Epidermal melanocyte (primary cell): ENCODE measurements at regions not wholly inside any gene's neighbourhood (a gene's known extent, or its start where the extent isn't known, plus 50 kb on each side); places are given as distances from the start of the nearest gene placed in this dataset.
"Not testable (repeated sequence)": the region's sequence is repeated elsewhere in the genome, so short reads cannot be mapped to it uniquely, and the experiment has no call there.

Experiments
- DNase-seq: peaks from one replicate; pipeline ENCODE4 v3.0.0; 2011; ENCODE audit warnings: low spot score; ENCODE audit not compliant: insufficient read length

DNA sequence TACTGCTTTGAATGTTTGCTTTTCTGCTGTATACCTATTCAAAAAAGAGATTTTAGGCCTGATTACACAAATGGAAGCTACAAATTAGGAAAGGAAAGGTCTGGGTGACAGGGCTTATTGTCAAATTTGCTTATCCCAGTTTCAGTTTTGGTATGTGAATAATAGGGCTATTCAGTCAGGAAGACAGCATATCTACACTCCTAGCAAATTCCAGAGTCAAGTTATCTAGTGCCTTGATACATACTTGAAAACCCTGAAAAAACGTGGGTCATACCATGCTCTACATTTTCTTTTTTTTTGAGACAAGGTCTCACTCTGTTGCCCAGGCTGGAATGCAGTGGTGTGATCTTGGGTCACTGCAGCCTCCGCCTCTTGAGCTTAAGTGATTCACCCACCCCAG, 59.2 kb upstream of the CCDC180 start:
- not testable (repeated sequence) for DNase-seq

DNA sequence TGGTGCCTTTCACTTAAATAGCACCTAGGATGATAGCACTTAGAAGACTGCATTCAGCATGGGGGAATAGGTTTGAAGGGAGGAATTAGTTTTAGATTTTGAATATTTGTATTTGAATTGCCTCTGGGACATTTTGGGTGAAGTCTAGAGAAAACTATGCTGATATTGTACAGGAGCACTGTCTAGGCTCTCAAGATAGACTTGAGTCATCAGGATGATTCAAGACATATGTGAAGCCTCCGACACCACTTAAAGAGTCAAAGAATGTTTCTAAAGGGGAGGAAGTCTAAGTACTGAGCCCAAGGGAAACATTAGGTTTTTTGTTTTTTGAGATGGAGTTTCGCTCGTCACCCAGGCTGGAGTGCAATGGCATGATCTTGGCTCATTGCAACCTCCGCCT, 63.9 kb upstream of the CCDC180 start:
- no peak for DNase-seq

DNA sequence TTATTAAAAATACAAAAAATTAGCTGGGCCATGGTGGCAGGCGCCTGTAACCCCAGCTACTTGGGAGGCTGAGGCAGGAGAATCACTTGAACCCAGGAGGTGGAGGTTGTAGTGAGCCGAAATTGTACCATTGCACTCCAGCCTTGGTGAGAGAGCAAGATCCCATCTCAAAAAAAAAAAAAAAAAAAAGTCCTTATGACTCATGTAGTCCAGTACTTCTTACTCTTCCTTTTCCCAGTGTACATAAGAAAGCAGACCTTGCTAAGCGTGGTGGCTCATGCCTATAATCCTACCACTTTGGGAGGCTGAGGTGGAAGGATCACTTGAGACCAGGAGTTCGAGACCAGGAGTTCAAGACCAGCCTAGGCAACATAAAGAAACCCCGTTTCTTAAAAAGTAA, 66.0 kb upstream of the CCDC180 start:
- not testable (repeated sequence) for DNase-seq

DNA sequence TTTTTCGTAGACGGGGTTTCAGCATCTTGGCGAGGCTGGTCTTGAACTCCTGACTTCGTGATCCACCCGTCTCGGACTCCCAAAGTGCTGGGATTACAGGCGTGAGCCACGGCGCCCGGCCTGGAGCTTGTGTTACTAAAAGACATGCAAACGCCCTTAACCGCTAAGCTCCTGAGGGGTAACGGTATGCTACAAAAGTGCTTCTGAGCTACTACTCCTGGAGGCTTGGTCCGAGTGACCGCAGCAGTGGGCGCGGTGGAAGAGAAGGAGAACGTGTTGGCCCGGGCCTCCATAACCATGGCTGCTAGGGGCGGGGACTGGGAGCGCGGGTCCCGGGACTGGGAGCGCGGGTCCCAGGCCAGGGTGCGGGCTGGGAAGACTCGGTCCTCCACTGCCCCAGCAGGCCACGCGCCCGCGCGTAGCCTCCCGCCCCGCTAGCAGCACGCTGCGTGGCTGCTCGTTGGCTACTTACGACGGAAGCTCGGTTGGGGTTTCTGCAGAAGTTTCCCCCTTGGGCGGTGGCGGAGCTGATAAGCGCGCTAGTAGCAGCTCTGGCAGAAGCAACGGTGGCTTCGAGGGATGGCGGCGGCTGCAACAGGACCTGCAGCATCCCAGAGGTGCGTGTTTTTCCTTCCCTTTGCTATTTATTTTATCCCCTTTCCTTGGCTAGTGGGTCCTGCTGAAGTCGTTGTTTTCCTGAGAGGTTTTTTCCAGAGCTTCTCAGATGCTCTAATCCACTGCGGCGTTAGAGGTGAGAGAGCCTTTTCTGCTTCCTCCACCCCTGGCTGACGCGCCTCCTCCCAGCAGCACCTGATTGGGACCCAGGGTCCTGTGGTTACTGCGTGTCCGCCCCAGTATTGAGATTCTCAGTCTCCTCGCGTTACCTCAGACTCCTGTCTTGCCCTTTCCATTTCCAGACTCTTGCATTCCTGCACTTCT, 69.2 kb upstream of the CCDC180 start:
- peak; percentile 66 for DNase-seq

DNA sequence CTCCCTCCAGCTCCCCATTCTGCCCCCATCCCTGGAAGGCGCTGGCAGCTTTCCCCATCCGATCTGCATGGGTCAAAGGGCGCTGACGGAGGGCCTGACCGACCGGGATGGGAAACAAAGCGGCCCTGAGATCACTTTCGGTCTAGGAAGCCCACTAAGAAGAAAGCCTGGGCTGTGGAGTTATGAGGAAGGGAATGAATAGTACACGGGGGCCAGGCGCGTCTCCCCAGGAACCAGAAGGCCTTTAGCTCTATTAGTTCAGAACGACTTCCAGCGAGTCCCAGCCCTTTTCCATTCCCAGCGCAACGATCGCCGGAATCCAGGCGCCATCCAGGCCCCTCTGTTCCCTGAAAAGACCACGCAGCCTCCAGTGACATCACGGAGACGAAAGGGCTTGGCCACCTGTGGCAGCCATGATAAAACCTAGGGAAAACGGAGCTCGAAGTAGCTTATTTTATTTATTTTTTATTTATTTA, 70.1 kb upstream of the CCDC180 start:
- DNase-seq, result no peak

DNA sequence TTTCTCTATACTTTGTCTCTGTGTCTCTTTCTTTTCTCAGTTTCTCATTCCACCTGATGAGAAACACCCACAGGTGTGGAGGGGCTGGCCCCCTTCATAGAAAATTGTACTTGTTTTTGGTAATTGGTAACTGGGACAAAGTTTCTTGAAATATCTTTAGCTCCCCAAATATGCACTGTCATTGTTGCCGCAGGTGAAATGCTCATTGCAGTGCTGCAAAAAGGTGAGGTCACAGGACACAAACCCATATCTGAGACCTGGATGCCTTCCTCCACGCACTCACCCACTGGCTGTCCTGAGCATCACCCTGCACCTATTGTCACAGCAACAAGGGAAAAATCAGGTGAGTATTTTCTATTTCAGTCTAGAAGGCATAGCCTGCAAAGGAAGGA, 74.5 kb upstream of the CCDC180 start:
- DNase-seq, result not testable (repeated sequence)

DNA sequence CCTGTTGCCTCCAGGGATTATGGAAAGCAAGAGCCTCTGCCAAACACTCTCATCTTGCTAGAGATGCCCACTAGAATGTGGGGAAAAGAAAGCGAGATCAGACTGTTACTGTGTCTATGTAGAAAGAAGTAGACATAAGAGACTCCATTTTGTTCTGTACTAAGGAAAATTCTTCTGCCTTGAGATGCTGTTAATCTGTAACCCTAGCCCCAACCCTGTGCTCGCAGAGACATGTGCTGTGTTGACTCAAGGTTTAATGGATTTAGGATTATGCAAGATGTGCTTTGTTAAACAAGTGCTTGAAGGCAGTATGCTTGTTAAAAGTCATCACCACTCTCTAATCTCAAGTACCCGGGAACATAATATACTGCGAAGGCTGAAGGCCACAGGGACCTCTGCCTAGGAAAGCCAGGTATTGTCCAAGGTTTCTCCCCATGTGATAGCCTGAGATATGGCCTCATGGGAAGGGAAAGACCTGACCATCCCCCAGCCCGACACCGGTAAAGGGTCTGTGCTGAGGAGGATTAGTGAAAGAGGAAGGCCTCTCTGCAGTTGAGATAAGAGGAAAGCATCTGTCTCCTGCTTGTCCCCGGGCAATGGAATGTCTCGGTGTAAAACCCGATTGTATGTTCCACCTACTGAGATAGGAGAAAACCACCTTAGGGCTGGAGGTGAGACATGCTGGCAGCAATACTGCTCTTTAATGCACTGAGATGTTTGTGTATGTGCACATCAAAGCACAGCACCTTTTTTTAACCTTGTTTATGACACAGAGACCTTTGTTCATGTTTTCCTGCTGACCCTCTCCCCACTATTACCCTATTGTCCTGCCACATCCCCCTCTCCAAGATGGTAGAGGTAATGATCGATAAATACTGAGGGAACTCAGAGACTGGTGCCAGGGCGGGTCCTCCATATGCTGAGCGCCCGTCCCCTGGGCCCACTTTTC, 75.1 kb upstream of the CCDC180 start:
- DNase-seq, result not testable (repeated sequence)

DNA sequence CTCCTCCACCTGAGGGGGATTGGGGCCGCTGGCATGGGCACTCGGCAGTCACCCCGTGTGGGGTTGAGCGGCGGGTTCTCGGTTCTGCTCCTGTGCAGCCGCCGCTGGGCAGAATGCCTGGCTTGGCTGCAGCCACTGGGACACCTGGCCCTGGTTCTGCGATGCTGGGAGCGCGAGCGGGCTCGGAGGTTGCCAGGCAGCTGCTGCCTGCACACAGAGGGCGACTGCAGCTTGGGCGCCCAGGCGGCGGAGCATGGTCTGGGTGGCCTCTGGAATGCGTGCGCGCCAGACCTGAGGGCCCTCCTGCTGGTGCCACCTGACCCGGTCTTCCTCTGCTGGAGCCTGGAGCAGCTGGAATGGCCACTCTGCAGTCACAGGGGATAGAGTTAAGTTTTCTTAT, 85.1 kb upstream of the CCDC180 start:
- not testable (repeated sequence) for DNase-seq

DNA sequence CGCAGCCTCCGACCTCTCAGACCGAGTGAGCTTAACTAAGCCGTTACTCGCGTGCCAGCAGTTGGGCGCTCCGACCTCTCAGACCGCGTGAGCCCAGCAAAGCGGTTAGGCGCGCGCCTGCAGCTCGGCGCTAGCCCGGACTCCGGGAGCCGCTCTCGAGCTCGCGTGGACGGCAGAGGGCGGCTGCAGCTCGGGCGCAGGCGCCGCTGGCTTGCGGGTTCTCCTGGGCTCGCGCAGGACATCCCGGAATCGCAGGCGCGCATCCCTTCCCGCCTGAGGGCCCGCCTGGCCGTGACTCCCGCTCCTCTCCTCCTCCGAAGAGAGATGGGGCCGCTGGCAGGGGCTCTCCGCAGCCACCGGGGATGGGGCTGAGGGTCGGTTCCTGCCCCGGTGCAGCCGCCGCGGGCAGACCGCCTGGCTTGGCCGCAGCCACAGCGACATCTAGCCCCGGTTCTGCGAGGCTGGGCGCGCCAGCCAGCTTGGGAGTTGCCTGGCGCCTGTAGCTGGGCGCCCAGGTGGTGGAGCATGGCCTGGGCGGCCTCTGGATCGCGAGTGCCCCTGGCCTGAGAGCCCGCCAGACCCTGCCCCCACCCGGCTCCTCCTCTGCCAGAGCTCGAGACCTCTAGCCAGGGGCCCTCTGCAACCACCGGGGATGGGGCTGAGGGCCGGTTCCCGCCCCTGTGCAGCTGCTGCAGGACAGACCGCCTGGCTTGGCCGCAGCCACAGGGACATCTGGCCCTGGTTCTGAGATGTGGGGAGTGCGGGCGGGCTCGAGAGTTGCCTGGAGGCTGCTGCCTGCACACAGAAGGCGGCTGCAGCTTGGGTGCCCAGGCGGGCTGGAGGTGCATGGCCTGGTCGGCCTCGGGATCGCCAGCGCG, 85.7 kb upstream of the CCDC180 start:
- DNase-seq, result peak; percentile 44

DNA sequence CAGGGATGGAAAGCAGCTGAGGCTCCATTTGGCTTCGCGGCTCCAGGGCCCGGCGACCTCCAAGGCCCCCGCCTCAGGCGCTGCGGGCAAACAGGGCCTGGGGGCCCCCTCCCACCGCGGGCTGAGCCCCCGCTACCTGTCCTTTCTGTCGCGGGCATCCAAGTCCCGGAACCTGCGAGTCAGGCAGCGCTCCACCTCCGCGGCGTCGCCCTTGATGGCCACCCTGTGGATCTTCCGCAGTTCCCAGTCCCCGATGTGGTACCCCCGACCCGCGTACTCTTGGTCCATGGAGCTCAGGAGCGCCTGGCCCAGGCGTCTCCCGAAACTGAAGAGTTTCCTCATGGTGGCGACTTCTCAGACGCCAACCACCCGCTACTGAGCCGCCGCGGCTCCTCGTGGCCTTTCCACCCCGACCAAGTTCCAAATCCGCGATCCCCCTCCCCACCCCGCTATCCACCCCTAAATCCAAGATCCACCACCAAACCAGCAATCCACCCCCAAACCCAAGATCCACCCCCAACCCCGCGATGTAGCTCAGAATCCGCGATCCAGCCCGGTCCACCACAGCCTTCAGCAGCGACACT, 86.5 kb upstream of the CCDC180 start:
- no peak for DNase-seq

DNA sequence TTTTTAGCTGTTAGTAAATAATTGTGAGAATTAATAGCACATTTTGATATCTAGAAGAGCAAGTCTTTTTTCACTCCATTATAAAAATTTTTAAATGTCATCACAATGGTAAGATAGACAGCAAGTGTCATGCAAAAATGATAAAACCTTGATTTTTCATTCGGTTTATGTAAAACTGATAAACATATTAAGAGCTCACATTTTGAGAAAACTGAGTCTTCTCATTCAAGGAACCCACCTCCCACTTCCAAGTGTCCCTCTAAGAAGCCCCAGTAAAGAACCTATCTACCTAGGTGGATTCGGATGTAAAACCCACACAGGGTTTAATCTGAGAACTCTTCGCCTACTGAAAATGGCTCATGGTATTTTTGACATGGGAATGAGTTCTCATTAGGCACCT, 87.1 kb upstream of the CCDC180 start:
- not testable (repeated sequence) for DNase-seq

DNA sequence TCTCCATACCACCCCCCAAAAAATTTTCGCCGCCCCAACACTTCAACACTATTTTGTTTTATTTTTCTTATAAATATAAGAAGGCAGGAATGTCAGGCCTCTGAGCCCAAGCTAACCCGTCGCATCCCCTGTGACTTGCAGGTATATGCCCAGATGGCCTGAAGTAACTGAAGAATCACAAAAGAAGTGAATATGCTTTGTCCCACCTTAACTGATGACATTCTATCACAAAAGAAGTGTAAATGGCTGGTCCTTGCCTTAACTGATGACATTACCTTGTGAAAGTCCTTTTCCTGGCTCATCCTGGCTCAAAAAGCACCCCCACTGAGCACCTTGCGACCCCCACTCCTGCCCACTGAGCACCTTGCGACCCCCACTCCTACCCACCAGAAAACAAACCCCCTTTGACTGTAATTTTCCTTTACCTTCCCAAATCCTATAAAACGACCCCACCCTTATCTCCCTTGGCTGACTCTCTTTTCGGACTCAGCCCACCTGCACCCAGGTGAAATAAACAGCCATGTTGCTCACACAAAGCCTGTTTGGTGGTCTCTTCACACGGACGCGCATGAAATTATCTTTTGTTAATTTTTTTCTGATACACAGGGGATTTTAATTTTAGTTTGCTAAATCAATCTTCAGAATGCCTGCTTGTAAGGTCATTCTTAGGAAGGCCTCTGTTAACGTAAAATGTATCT, 87.9 kb upstream of the CCDC180 start:
- not testable (repeated sequence) for DNase-seq

DNA sequence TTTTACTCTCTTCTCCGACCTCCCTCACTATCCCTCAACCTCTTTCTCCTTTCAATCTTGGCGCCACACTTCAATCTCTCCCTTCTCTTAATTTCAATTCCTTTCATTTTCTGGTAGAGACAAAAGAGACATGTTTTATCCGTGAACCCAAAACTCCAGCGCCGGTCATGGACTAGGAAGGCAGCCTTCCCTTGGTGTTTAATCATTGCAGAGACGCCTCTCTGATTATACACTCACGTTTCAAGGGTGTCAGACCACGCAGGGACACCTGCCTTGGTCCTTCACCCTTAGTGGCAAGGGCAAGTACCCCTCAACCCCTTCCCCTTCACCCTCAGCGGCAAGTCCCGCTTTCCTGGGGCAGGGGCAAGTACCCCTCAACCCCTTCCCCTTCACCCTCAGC, 92.3 kb upstream of the CCDC180 start:
- DNase-seq, result not testable (repeated sequence)

DNA sequence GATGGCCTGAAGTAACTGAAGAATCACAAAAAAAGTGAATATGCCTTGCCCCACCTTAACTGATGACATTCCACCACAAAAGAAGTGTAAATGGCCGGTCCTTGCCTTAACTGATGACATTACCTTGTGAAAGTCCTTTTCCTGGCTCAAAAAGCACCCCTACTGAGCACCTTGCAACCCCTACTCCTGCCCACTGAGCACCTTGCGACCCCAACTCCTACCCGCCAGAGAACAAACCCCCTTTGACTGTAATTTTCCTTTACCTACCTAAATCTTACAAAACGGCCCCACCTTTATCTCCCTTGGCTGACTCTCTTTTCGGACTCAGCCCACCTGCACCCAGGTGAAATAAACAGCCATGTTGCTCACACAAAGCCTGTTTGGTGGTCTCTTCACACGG, 92.9 kb upstream of the CCDC180 start:
- not testable (repeated sequence) for DNase-seq

DNA sequence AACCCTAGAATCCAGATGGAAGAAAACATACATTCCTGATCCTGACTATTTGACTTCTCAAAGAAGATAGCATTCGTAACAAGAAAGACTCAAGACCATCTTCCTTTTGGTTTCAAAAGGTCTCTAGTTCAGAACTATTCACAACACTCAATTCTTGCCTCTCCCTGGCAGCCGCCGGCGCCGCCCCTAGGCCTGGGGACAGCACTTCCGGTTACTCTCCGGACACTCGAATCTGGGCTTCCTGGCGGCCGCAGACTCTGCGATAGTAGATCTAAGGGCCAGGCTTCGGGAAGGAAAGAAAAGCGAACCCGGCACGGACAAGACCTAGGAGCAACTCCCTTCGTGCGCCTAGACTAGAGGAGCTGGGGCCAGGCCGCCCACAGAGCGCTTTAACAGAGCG, 107.8 kb upstream of the CCDC180 start:
- not testable (repeated sequence) for DNase-seq

DNA sequence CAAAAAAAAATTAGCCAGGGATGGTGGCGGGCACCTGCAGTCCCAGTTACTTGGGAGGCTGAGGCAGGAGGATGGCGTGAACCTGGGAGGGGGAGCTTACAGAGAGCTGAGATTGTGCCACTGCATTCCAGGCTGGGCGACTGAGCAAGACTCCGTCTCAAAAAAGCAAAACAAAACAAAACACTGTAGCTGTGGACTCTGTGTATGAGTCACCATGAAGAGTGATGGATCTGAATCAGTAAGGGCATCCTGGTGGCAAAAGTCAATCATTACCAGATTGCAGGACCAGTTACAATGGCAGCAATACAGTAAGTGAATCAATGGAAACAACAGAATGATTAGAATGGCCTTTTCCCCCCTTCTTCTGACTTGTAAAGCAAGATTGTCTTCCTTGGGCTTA, 113.7 kb upstream of the CCDC180 start:
- DNase-seq, result not testable (repeated sequence)

DNA sequence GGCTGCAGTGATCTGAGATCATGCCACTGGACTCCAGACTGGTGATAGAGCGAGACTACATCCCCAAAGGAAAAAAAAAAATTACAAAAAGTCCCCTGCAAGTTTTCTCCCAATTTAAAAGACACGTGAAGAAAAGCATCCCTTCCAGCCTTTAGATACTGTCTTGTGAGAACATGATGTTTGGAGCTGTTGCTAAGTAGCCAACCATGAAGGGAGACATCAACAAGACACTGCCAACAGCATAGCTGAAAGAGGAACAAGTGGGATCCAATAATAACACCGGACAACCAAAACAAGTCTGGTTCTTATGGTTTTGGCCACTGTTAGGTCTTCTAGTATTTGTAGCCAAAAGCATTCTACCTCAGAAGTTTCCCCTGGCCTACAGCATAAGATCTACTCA, 118.9 kb upstream of the CCDC180 start:
- DNase-seq, result no peak

DNA sequence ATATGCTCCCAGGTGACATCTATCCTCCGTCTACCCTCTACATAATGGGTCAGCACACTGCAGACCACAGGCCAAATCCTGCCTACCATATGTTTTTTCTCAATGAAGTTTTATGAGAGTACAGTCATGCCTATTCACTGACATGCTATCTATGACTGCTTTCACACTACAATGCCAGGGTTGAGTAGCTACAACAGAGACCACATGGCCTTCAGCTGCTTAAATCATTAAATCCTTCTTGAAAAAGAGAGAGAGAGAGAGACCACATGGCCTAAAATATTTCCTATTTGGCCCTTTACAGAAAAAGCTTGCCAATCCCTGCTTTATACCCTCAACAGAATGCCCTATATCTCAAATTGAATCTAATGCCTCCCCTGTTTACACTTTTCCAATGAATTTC, 119.8 kb upstream of the CCDC180 start:
- not testable (repeated sequence) for DNase-seq

DNA sequence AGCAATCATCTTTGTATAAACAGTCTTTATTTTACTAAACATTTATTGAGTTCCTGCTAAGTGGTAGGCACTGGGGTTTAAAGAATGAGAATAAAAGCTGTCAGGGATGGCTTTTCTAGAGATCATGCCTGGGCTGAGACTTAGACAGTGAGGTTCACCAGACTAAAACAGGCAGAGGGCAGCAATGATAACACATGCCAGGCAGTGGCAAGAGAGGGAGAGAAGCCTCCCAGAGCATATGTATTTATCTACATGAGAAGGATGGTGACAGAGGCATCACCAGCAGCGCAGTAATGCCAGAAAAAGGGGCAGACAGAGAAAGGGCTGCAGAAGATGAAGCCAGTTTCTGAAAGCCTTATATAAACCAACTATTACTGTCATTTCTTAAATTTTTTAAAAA, 121.0 kb upstream of the CCDC180 start:
- no peak for DNase-seq

DNA sequence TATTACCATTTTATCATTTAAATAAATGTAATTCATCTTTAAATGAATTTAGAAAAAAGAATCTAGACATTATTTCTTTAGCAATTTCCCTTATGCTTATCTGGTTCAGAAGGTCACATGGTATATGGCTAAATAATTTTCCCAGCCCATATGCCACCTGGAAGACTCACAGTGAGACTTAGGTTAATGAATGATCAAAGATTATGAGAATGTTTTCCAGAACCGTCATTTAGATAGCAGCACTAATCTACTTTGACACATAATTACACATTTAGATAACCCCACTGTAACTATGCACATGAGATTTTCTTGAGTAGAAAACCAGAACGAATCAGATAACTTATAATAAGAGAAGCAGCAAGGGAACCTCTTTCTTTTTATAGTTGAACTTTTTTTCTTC, 124.9 kb upstream of the CCDC180 start:
- DNase-seq, result not testable (repeated sequence)
